Stimulated activated CD4-positive, alpha-beta T cell treated with anti-CD3 and anti-CD28 coated beads, Interleukin-1b, Interleukin-23, amount 100 ng/mL, for 4 hours (primary cell): ENCODE measurements at regions not wholly inside any gene's neighbourhood (a gene's known extent, or its start where the extent isn't known, plus 50 kb on each side); places are given as distances from the start of the nearest gene placed in this dataset.

ENCODE experiments used
- DNase-seq, 2 donors: peaks; one replicate each; pipeline ENCODE4 v3.0.0-alpha.2; 2020; ENCODE audit warnings: low read depth in 2 of 2

GRCh38 chr14:38517426-38517825 is 261.5 kb upstream of the CLEC14A start:
- no peak for DNase-seq

GRCh38 chr14:38512236-38512635 is 256.3 kb upstream of the CLEC14A start:
- DNase-seq = no peak

GRCh38 chr14:38507299-38507698 is 251.4 kb upstream of the CLEC14A start:
- no peak for DNase-seq

GRCh38 chr14:38505973-38506249 is 250.0 kb upstream of the CLEC14A start:
- DNase-seq = no peak

- DNase-seq = no peak
Measured at GRCh38 chr14:38505221-38505972, 249.5 kb upstream of the CLEC14A start.

GRCh38 chr14:38504175-38504574 is 248.3 kb upstream of the CLEC14A start:
- no peak for DNase-seq

- no peak for DNase-seq
Measured at GRCh38 chr14:38502239-38502638, 246.3 kb upstream of the CLEC14A start.

- DNase-seq = no peak
Measured at GRCh38 chr14:38500125-38500524, 244.2 kb upstream of the CLEC14A start.

GRCh38 chr14:38496092-38496491 is 240.2 kb upstream of the CLEC14A start:
- DNase-seq = no peak

- no peak for DNase-seq
Measured at GRCh38 chr14:38490273-38490672, 234.4 kb upstream of the CLEC14A start.

- no peak for DNase-seq
Measured at GRCh38 chr14:38485026-38485425, 229.1 kb upstream of the CLEC14A start.

GRCh38 chr14:38481952-38482678 is 226.2 kb upstream of the CLEC14A start:
- DNase-seq = no peak

GRCh38 chr14:38469156-38469555 is 213.3 kb upstream of the CLEC14A start:
- DNase-seq = no peak

GRCh38 chr14:38442208-38442607 is 186.3 kb upstream of the CLEC14A start:
- no peak for DNase-seq

- no peak for DNase-seq
Measured at GRCh38 chr14:38432186-38432585, 176.3 kb upstream of the CLEC14A start.

- no peak for DNase-seq
Measured at GRCh38 chr14:38431156-38431555, 175.3 kb upstream of the CLEC14A start.

GRCh38 chr14:38430522-38430921 is 174.6 kb upstream of the CLEC14A start:
- no peak for DNase-seq

GRCh38 chr14:38425324-38425976 is 169.6 kb upstream of the CLEC14A start:
- no peak for DNase-seq

GRCh38 chr14:38420048-38420447 is 164.2 kb upstream of the CLEC14A start:
- no peak for DNase-seq

- DNase-seq = no peak
Measured at GRCh38 chr14:38419579-38419978, 163.7 kb upstream of the CLEC14A start.

GRCh38 chr14:38412654-38413053 is 156.8 kb upstream of the CLEC14A start:
- no peak for DNase-seq

- DNase-seq = no peak
Measured at GRCh38 chr14:38410442-38410841, 154.5 kb upstream of the CLEC14A start.

GRCh38 chr14:38409071-38409705 is 153.3 kb upstream of the CLEC14A start:
- no peak for DNase-seq
